Right atrium auricular region (tissue), 2 donors: ENCODE measurements at regions not wholly inside any gene's neighbourhood (a gene's known extent, or its start where the extent isn't known, plus 50 kb on each side); places are given as distances from the start of the nearest gene placed in this dataset.

Source experiments
- DNase-seq: peaks from one replicate; pipeline ENCODE4 v3.0.0-alpha.2; 2019; ENCODE audit warnings: low spot score
- H3K27ac ChIP-seq, 2 donors: fragments of 200-600 bp; sonication (generic); 1 replicate in 1 of 2; 2 replicates in 1 of 2; pipeline ENCODE4 v1.5.1; 2016 to 2019
- H3K27me3 ChIP-seq, 2 donors: fragments of 200-600 bp; sonication (generic); one replicate each; pipeline versions ENCODE4 v1.5.1 to v1.6.0; 2017 to 2019
- H3K36me3 ChIP-seq: fragments of 200-600 bp; sonication (generic); one replicate; pipeline ENCODE4 v1.5.1; 2016
- H3K4me1 ChIP-seq, 2 donors: fragments of 200-600 bp; sonication (generic); one replicate each; pipeline versions ENCODE4 v1.5.1 to v1.6.0; 2017 to 2019
- H3K4me3 ChIP-seq, 2 donors: fragments of 200-600 bp; sonication (generic); 1 replicate in 1 of 2; 2 replicates in 1 of 2; pipeline ENCODE4 v1.5.1; 2017 to 2019; ENCODE audit warnings: mild to moderate bottlenecking in 1 of 2, moderate library complexity in 1 of 2
- H3K9me3 ChIP-seq, 2 donors: fragments of 200-600 bp; sonication (generic); one replicate each; pipeline ENCODE4 v1.5.1; 2019
- CTCF ChIP-seq, 2 donors: fragments of 200-600 bp; sonication (generic); IDR thresholded peaks; one replicate each; pipeline ENCODE4 v1.5.1; 2019; ENCODE audit warnings: antibody characterized with exemption in 2 of 2

- DNase-seq, result no peak
- Histone ChIP-seq H3K4me1 (no peaks in the 10 kb centered on the region), H3K4me3 (no peak overlapping the region), H3K9me3 (no peaks in the 10 kb centered on the region), H3K27me3 (no peaks in the 10 kb centered on the region), H3K27ac (no peak overlapping the region), H3K36me3 (no peaks in the 10 kb centered on the region)
- no peak for TF ChIP-seq CTCF (IDR thresholded peaks at IDR 0.05)
These were observed 195.2 kb downstream of the RGS9 start for GRCh38 chr17:65332375-65332774.

DNA sequence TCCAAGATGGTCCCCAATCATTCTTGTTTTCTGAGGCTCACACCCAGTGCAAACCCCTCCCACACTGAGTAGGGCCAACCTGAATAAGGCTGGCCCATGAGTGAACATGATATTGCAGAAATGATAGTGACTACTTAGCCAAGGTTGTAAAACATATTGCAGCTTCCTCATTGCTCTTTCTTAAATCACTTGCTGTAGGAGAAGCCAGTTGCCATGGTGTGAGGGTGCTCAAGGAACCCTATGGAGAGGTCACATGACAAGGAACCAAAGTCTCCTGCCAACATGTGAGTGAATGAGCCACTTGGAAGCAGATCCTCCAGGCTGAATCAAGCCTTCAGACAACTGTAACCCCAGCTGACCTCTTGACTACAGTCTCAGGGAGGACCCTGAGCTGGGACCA, 191.4 kb downstream of the RGS9 start:
- no peak overlapping the region for H3K27ac ChIP-seq
- H3K36me3 ChIP-seq, result no peaks in the 10 kb centered on the region

DNA sequence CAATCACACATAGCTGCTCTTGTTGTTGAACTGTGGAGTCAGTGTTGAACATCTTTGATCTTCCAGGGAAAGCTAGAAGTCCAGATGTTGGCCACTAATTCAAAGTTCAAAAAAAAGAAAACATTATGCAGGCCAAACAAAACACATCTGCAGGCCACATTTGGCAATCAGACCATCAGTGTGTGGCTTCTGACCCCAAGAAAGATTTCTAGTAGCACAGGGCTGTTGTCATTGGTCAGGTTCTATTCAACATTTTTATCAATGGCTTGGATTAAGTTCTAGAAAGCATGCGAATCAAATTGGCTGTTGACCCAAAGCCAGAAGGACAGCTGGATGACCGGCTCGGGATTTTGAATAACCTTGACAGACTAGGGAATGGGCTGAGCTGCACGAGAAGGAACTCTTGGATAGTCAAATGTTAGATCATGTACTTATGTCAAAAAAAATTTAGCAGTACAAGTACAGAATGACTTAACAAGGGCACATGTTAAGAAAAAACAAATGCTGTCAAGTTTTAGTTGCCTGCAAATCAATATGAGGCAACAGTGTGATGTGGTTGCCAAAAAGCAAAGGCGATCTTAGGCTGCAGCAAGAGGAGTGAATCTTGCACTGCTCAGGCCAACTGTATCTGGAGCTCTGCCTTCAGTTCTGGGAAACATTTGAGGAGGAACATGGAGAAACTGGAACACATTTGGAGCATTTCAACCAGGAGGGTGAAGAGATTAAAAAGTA, 187.6 kb downstream of the RGS9 start:
- Histone ChIP-seq H3K4me1 (no peaks in the 10 kb centered on the region), H3K27me3 (no peaks in the 10 kb centered on the region), H3K36me3 (no peaks in the 10 kb centered on the region), H3K9me3 (no peaks in the 10 kb centered on the region), H3K4me3 (no peak overlapping the region), H3K27ac (no peak overlapping the region)
- no peak for TF ChIP-seq CTCF (IDR thresholded peaks at IDR 0.05)
- no peak for DNase-seq

More for the DNA sequence above, 191.4 kb downstream of the RGS9 start:
- Histone ChIP-seq H3K4me3 (no peak overlapping the region), H3K27me3 (no peaks in the 10 kb centered on the region), H3K9me3 (no peaks in the 10 kb centered on the region), H3K4me1 (no peaks in the 10 kb centered on the region)
- no peak for DNase-seq
- TF ChIP-seq CTCF (IDR thresholded peaks at IDR 0.05), result no peak

DNA sequence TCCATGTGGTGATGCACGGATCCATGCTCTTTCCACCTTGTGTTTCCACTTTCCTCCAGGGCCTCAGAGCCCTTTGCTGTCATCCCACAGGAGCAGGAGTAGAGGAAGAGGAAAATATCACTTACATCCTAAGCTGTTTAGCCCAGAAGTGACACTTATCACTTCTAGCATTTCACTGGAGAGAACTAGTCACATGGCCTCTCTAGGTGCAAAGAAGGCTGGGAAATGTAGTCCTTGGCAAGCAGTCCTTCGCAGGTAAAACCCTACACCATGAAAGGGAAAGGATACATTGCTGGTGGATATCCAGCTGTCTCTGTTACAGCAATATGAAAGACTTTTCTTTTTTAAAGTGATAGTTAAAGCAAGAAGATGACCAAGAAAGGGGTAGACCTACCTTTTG, 185.9 kb downstream of the RGS9 start:
- Histone ChIP-seq H3K36me3 (no peaks in the 10 kb centered on the region), H3K4me3 (no peak overlapping the region), H3K4me1 (no peaks in the 10 kb centered on the region), H3K27me3 (no peaks in the 10 kb centered on the region), H3K9me3 (no peaks in the 10 kb centered on the region), H3K27ac (no peak overlapping the region)
- TF ChIP-seq CTCF (IDR thresholded peaks at IDR 0.05), result no peak
- DNase-seq, result no peak

DNA sequence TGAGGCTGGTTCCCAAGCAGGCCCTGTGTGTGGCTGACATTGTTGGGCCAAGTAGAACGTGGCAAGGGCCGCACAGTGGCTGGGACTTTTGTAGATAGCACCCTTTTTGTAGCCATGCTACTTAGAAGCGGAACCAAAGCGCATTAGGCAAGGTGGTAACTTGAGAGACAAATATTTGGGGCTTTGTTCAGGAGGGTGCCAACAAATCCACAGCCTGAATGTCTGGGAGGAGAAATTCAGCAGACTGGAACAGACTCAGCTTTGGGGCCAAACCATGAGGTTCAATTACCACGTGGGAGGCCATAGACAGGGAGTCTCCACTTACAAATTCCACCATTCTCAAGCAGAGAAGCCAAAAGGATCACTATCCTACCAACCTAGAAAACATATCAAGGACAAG, 183.7 kb downstream of the RGS9 start:
- H3K9me3 ChIP-seq, result no peaks in the 10 kb centered on the region
- H3K4me3 ChIP-seq, result no peak overlapping the region
- no peaks in the 10 kb centered on the region for H3K4me1 ChIP-seq
- no peaks in the 10 kb centered on the region for H3K36me3 ChIP-seq
- DNase-seq, result no peak
- H3K27me3 ChIP-seq, result no peaks in the 10 kb centered on the region
- H3K27ac ChIP-seq, result no peak overlapping the region
- TF ChIP-seq CTCF (IDR thresholded peaks at IDR 0.05), result no peak

DNA sequence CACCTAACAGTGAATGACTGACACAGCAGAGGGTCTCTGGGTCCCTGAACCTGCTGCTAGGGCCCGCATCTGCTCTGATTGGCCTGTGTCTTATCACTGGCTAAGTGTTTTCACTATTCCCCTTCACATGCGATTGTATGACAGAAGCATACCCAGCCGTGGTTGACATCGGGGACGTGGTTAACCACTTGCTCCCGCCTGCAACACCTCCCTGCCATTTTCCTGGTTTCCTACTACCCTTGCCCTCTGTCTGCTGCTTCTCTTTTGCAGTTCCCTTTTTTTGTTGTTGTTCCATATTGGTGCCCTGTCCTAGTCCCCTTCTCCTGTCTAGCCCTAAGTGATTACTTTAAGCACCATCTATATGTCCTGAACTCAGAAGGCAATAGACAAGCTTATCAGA, 177.0 kb downstream of the RGS9 start:
- H3K36me3 ChIP-seq, result no peaks in the 10 kb centered on the region
- TF ChIP-seq CTCF (IDR thresholded peaks at IDR 0.05), result no peak
- H3K27me3 ChIP-seq, result no peaks in the 10 kb centered on the region
- no peak overlapping the region for H3K4me3 ChIP-seq
- no peaks in the 10 kb centered on the region for H3K4me1 ChIP-seq
- no peak overlapping the region for H3K27ac ChIP-seq
- DNase-seq, result no peak
- no peaks in the 10 kb centered on the region for H3K9me3 ChIP-seq
